T-cell (primary cell): ENCODE measurements at regions not wholly inside any gene's neighbourhood (a gene's known extent, or its start where the extent isn't known, plus 50 kb on each side); places are given as distances from the start of the nearest gene placed in this dataset.

Source experiments
- ATAC-seq, 4 experiments: fragments of 200-7000 bp in 3 of 4; fragments of 150-1000 bp in 1 of 4; cut with Tn5 transposase; replicated peaks in 1 of 4; 1 replicate in 3 of 4; 2 replicates in 1 of 4; pipeline ENCODE4 v1.10.0; 2021; ENCODE audit warnings: moderate library complexity in 3 of 4, mild to moderate bottlenecking in 2 of 4, moderate number of reproducible peaks in 1 of 4
- CTCF ChIA-PET, 2 donors: fragments of 300-600 bp; sonication (Branson Sonifier 250); formaldehyde crosslinking; loops; one replicate each; lab custom pipeline; 2022; ENCODE audit warnings: antibody characterized with exemption in 2 of 2; lab: Charles Lee
- POLR2A ChIA-PET, 2 donors: fragments of 300-600 bp; sonication (Branson Sonifier 250); formaldehyde crosslinking; loops; one replicate each; lab custom pipeline; 2022; ENCODE audit warnings: antibody characterized with exemption in 2 of 2; lab: Charles Lee
- DNase-seq, 35 experiments: peaks; one replicate each; pipeline versions ENCODE4 v3.0.0 to v3.0.0-alpha.2; 2013 to 2023
- H3K27ac ChIP-seq: one replicate; pipeline ENCODE4 v1.5.1; 2013; ENCODE audit warnings: low read length
- H3K27me3 ChIP-seq, 2 experiments: replicated peaks in 1 of 2; 1 replicate in 1 of 2; 2 replicates in 1 of 2; pipeline versions ENCODE4 v1.6.1 to v1.7.0; 2013; ENCODE audit warnings: low read length in 1 of 2, mixed read lengths in 1 of 2; ENCODE audit not compliant: control insufficient read depth in 2 of 2, insufficient read depth in 2 of 2; ENCODE audit errors: extremely low read depth in 1 of 2
- H3K36me3 ChIP-seq, 2 donors: 1 replicate in 1 of 2; 2 replicates in 1 of 2; pipeline versions ENCODE4 v1.6.1 to v1.7.0; 2013; ENCODE audit warnings: low read length in 1 of 2; ENCODE audit not compliant: control insufficient read depth in 2 of 2, insufficient read depth in 1 of 2; ENCODE audit errors: extremely low read depth in 1 of 2
- H3K4me1 ChIP-seq, 2 experiments: 1 replicate in 1 of 2; 2 replicates in 1 of 2; pipeline versions ENCODE4 v1.6.1 to v1.7.0; 2013; ENCODE audit warnings: low read length in 2 of 2, mixed read lengths in 1 of 2; ENCODE audit not compliant: insufficient read depth in 2 of 2, control insufficient read depth in 1 of 2; ENCODE audit errors: extremely low read depth in 1 of 2
- H3K4me3 ChIP-seq, 2 donors: 1 replicate in 1 of 2; 2 replicates in 1 of 2; pipeline versions ENCODE4 v1.5.1 to v1.7.0; 2013; ENCODE audit warnings: mild to moderate bottlenecking in 2 of 2, low read length in 1 of 2, moderate library complexity in 1 of 2; ENCODE audit not compliant: control insufficient read depth in 1 of 2; ENCODE audit errors: extremely low read depth in 1 of 2
- H3K9me3 ChIP-seq: 2 replicates; pipeline ENCODE4 v1.7.0; 2013
- H3K27ac Mint-ChIP-seq, 2 donors: one replicate each; pipeline ENCODE4 v1.8.0; 2020 to 2021; ENCODE audit warnings: mild to moderate bottlenecking in 2 of 2, mixed read lengths in 2 of 2
- H3K27me3 Mint-ChIP-seq, 2 donors: one replicate each; pipeline ENCODE4 v1.8.0; 2021 to 2022; ENCODE audit warnings: mixed read lengths in 2 of 2
- H3K36me3 Mint-ChIP-seq: one replicate; pipeline ENCODE4 v1.8.0; 2021; ENCODE audit warnings: mixed read lengths
- H3K4me1 Mint-ChIP-seq, 3 donors: one replicate each; pipeline ENCODE4 v1.8.0; 2020 to 2022; ENCODE audit warnings: mixed read lengths in 3 of 3, mild to moderate bottlenecking in 1 of 3
- H3K4me3 Mint-ChIP-seq, 3 donors: one replicate each; pipeline ENCODE4 v1.8.0; 2020 to 2022; ENCODE audit warnings: mild to moderate bottlenecking in 3 of 3, mixed read lengths in 3 of 3, moderate library complexity in 3 of 3
- H3K9me3 Mint-ChIP-seq, 3 donors: one replicate each; pipeline ENCODE4 v1.8.0; 2020 to 2022; ENCODE audit warnings: mixed read lengths in 3 of 3
- WGBS: methylation state at CpG from one replicate; pipeline ENCODE4 v1.1.5; 2013; ENCODE audit warnings: missing lambda C conversion rate; ENCODE audit not compliant: insufficient coverage; 5-methylcytosine and 5-hydroxymethylcytosine counted together

- H3K9me3 Mint-ChIP-seq, result peaks cover 0 to 4% (median 0%) of the 10 kb centered on the region in 3 donors
These were observed 532.3 kb upstream of the MMS22L start for GRCh38 chr6:97815301-97815812.

GRCh38 chr6:97816526-97816925 is 533.5 kb upstream of the MMS22L start:
- ATAC-seq, result no peak
- no peak overlapping the region for H3K27ac Mint-ChIP-seq
- H3K4me1 Mint-ChIP-seq, result no peaks in the 10 kb centered on the region
- peaks cover 0 to 4% (median 0%) of the 10 kb centered on the region in 3 donors for H3K9me3 Mint-ChIP-seq
- no CpG with 5 or more reads among the region's 2 CpGs for WGBS
- Histone ChIP-seq H3K4me1 (no peaks in the 10 kb centered on the region), H3K36me3 (no peaks in the 10 kb centered on the region), H3K9me3 (no peaks in the 10 kb centered on the region), H3K4me3 (no peak overlapping the region), H3K27ac (no peak overlapping the region), H3K27me3 (no peaks in the 10 kb centered on the region)
- H3K36me3 Mint-ChIP-seq, result no peaks in the 10 kb centered on the region
- H3K4me3 Mint-ChIP-seq, result no peak overlapping the region
- DNase-seq, result no peak
- no peaks in the 10 kb centered on the region for H3K27me3 Mint-ChIP-seq
- ChIA-PET POLR2A (no interaction called here), CTCF (no interaction called here)

More at GRCh38 chr6:97815301-97815812, 532.3 kb upstream of the MMS22L start:
- no peak for DNase-seq
- ATAC-seq, result no peak
- ChIA-PET POLR2A (no interaction called here), CTCF (interaction anchor here in 1 of 2 donors (0.6 kb wide), 1 partner anchor 865 kb away, joined by 3 read pairs; no protein-coding TSS in a partner anchor)
- Mint-ChIP-seq H3K27ac (no peak overlapping the region), H3K4me1 (no peaks in the 10 kb centered on the region), H3K36me3 (no peaks in the 10 kb centered on the region), H3K27me3 (no peaks in the 10 kb centered on the region), H3K4me3 (no peak overlapping the region)
- Histone ChIP-seq H3K4me3 (no peak overlapping the region), H3K9me3 (no peaks in the 10 kb centered on the region), H3K27me3 (no peaks in the 10 kb centered on the region), H3K27ac (no peak overlapping the region), H3K36me3 (no peaks in the 10 kb centered on the region), H3K4me1 (no peaks in the 10 kb centered on the region)
- whole genome bisulfite sequencing, result 0% methylated on average over 1 of the region's 2 CpGs

GRCh38 chr6:97819710-97820109 is 536.7 kb upstream of the MMS22L start:
- no peak for DNase-seq

GRCh38 chr6:97820400-97820799 is 537.4 kb upstream of the MMS22L start:
- CTCF ChIA-PET, result no interaction called here
- no peaks in the 10 kb centered on the region for H3K4me1 Mint-ChIP-seq
- H3K36me3 ChIP-seq, result no peaks in the 10 kb centered on the region
- H3K9me3 Mint-ChIP-seq, result peaks cover 0 to 4% (median 3%) of the 10 kb centered on the region in 3 donors
- WGBS, result no CpG with 5 or more reads among the region's 5 CpGs
- H3K4me3 Mint-ChIP-seq, result no peak overlapping the region
- no peaks in the 10 kb centered on the region for H3K4me1 ChIP-seq
- H3K36me3 Mint-ChIP-seq, result no peaks in the 10 kb centered on the region
- no peak overlapping the region for H3K27ac ChIP-seq
- H3K27ac Mint-ChIP-seq, result no peak overlapping the region
- no peaks in the 10 kb centered on the region for H3K9me3 ChIP-seq
- no peaks in the 10 kb centered on the region for H3K27me3 ChIP-seq
- no peak overlapping the region for H3K4me3 ChIP-seq
- DNase-seq, result no peak
- H3K27me3 Mint-ChIP-seq, result no peaks in the 10 kb centered on the region
- no peak for ATAC-seq
- POLR2A ChIA-PET, result no interaction called here

More at GRCh38 chr6:97819710-97820109, 536.7 kb upstream of the MMS22L start:
- no peaks in the 10 kb centered on the region for H3K4me1 Mint-ChIP-seq
- Histone ChIP-seq H3K36me3 (no peaks in the 10 kb centered on the region), H3K27me3 (no peaks in the 10 kb centered on the region), H3K9me3 (no peaks in the 10 kb centered on the region), H3K4me3 (no peak overlapping the region), H3K27ac (no peak overlapping the region), H3K4me1 (no peaks in the 10 kb centered on the region)
- no CpG with 5 or more reads among the region's 3 CpGs for WGBS
- H3K27ac Mint-ChIP-seq, result no peak overlapping the region
- H3K9me3 Mint-ChIP-seq, result peaks cover 0 to 4% (median 3%) of the 10 kb centered on the region in 3 donors
- H3K27me3 Mint-ChIP-seq, result no peaks in the 10 kb centered on the region
- no peak for ATAC-seq
- H3K36me3 Mint-ChIP-seq, result no peaks in the 10 kb centered on the region
- ChIA-PET POLR2A (no interaction called here), CTCF (no interaction called here)
- no peak overlapping the region for H3K4me3 Mint-ChIP-seq

GRCh38 chr6:97822632-97823031 is 539.6 kb upstream of the MMS22L start:
- WGBS, result 17% methylated on average over 2 of the region's 2 CpGs
- no peaks in the 10 kb centered on the region for H3K36me3 ChIP-seq
- H3K27ac ChIP-seq, result no peak overlapping the region
- H3K4me3 Mint-ChIP-seq, result no peak overlapping the region
- ChIA-PET POLR2A (no interaction called here), CTCF (interaction anchor here in 1 of 2 donors (0.7 kb wide), 1 partner anchor 125 kb away, joined by 3 read pairs; no protein-coding TSS in a partner anchor)
- H3K9me3 Mint-ChIP-seq, result peaks cover 0 to 3% (median 0%) of the 10 kb centered on the region in 3 donors
- no peaks in the 10 kb centered on the region for H3K27me3 Mint-ChIP-seq
- no peaks in the 10 kb centered on the region for H3K36me3 Mint-ChIP-seq
- DNase-seq (no peak), ATAC-seq (no peak)
- H3K27me3 ChIP-seq, result no peaks in the 10 kb centered on the region
- no peak overlapping the region for H3K4me3 ChIP-seq
- no peak overlapping the region for H3K27ac Mint-ChIP-seq
- H3K9me3 ChIP-seq, result no peaks in the 10 kb centered on the region
- H3K4me1 Mint-ChIP-seq, result no peaks in the 10 kb centered on the region
- H3K4me1 ChIP-seq, result no peaks in the 10 kb centered on the region

GRCh38 chr6:97841763-97842162 is 558.7 kb upstream of the MMS22L start:
- no peak for ATAC-seq

More at GRCh38 chr6:97841763-97842162, 558.7 kb upstream of the MMS22L start:
- no peak for DNase-seq
- Mint-ChIP-seq H3K9me3 (peaks cover 0 to 3% (median 0%) of the 10 kb centered on the region in 3 donors), H3K27ac (no peak overlapping the region), H3K36me3 (no peaks in the 10 kb centered on the region), H3K4me1 (no peaks in the 10 kb centered on the region), H3K4me3 (no peak overlapping the region), H3K27me3 (no peaks in the 10 kb centered on the region)
- WGBS, result no CpG with 5 or more reads among the region's 3 CpGs
- Histone ChIP-seq H3K4me1 (no peaks in the 10 kb centered on the region), H3K9me3 (no peaks in the 10 kb centered on the region), H3K27ac (no peak overlapping the region), H3K36me3 (no peaks in the 10 kb centered on the region), H3K4me3 (no peak overlapping the region), H3K27me3 (no peaks in the 10 kb centered on the region)
- CTCF ChIA-PET, result no interaction called here
- POLR2A ChIA-PET, result no interaction called here
